ENCODE measurements at regions not wholly inside any gene's neighbourhood (a gene's known extent, or its start where the extent isn't known, plus 50 kb on each side); places are given as distances from the start of the nearest gene placed in this dataset.

DNA sequence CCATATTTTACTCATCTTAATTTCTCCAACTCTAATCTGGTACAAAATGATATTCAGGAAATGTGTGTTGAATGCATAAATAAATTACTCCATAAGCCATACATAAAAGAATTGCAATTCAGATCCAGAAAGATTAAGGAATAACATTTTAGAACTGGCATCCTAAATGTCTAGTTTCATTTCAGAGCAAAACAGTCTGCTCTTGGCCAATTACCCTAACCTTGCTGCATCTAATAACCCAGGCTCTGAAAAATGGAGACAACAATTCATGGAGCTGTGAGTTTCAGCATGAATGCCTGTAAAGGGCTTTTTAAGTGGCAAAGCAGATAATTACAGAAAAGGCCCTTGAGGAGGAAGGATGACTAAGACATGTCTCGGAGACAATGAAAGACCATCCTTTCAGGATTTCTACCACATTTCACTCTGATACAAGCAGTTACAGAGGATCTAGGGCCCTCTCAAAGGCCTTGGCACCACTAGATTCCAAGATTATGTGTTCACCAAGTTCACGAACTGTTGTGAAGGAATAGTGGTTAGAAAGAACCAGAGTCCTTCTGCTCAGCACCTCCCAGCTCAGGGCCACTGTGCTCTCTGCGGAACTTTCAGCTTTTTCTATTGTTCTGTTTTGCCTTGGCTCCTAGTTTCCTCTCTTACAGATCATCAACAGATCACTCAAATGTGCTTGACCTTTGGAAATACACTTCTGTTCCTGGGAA is 157.6 kb upstream of the BLID start:
- no peak for DNase-seq
- Histone ChIP-seq H3K9me3 (no peaks in the 10 kb centered on the region), H3K4me3 (no peak overlapping the region), H3K27ac (peak overlapping the region in 4 of 8 donors; percentile 2 to 19 (median 10)), H3K27me3 (replicated peaks in 1 of 7) (peaks cover 0 to 6% (median 0%) of the 10 kb centered on the region in 7 donors), H3K4me1 (peaks cover 0 to 12% (median 0%) of the 10 kb centered on the region in 6 donors), H3K36me3 (no peaks in the 10 kb centered on the region)
- TF ChIP-seq, protein P1, sequence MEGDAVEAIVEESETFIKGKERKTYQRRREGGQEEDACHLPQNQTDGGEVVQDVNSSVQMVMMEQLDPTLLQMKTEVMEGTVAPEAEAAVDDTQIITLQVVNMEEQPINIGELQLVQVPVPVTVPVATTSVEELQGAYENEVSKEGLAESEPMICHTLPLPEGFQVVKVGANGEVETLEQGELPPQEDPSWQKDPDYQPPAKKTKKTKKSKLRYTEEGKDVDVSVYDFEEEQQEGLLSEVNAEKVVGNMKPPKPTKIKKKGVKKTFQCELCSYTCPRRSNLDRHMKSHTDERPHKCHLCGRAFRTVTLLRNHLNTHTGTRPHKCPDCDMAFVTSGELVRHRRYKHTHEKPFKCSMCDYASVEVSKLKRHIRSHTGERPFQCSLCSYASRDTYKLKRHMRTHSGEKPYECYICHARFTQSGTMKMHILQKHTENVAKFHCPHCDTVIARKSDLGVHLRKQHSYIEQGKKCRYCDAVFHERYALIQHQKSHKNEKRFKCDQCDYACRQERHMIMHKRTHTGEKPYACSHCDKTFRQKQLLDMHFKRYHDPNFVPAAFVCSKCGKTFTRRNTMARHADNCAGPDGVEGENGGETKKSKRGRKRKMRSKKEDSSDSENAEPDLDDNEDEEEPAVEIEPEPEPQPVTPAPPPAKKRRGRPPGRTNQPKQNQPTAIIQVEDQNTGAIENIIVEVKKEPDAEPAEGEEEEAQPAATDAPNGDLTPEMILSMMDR (IDR thresholded peaks at IDR 0.05 in 8 of 11, conservative IDR thresholded peaks at IDR 0.05 in 3 of 11), result no peak
- TF ChIP-seq POLR2A (IDR thresholded peaks at IDR 0.05) (no peak), POLR2AphosphoS5 (IDR thresholded peaks at IDR 0.05) (no peak)
- 56 to 73% (median 65%) methylated on average over 3 of the region's 3 CpGs for WGBS, 5 donors
- intact Hi-C loops (cut with DNase I; ENCODE audit: low total_unique reads), result no loop called here

DNA sequence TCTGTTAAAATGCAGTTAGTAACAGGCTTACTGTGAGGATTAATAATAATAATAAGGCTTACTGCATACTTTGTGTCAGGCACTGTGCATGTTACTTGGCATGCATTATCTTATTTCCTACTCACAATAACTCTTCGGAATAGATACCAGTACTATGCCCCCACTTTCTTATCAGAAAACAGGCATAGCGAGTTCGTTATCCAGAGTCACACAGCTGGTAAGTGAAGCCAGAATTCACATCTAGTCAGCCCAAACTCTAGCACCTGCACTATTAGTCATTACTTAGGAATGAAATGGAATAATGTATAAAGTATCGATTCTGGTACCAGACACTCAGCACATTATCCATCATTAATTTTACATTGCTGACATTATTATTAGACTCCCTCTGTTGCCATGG is 155.7 kb upstream of the BLID start:
- Histone ChIP-seq H3K36me3 (no peaks in the 10 kb centered on the region), H3K4me3 (no peak overlapping the region), H3K4me1 (peaks cover 0 to 22% (median 8%) of the 10 kb centered on the region in 6 donors), H3K9me3 (no peaks in the 10 kb centered on the region), H3K27ac (no peak overlapping the region), H3K27me3 (replicated peaks in 1 of 7) (peaks cover 0 to 3% (median 0%) of the 10 kb centered on the region in 7 donors)
- intact Hi-C loops (cut with DNase I; ENCODE audit: low total_unique reads), result no loop called here
- no peak for DNase-seq
- TF ChIP-seq, protein P1 (IDR thresholded peaks at IDR 0.05 in 8 of 11, conservative IDR thresholded peaks at IDR 0.05 in 3 of 11), result no peak
- no peak for TF ChIP-seq POLR2AphosphoS5 (IDR thresholded peaks at IDR 0.05)
- TF ChIP-seq POLR2A (IDR thresholded peaks at IDR 0.05), result no peak
- 68 to 83% (median 79%) methylated on average over 4 of the region's 4 CpGs for WGBS, 5 donors

DNA sequence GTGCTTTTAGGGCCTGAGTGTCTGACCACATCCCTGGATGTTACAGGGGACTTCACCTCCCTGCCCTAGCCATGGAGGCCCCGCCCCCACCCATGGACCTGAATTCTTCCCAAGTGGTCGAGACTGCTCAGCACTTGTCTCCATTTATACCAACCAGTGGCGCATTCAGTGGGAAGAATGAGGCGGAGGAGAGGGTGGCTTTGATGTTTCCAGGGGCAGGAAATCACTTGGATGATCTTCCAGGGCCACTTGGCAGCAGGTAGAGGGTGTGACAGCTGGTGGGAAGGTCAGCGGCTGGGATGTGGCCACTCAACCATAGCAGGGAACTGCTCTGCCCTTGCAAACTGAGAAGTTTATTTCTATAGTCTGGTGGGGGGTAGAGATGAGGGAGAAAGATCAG is 155.1 kb upstream of the BLID start:
- H3K4me1 ChIP-seq, result peaks cover 0 to 25% (median 8%) of the 10 kb centered on the region in 6 donors
- peak in 2 of 3 donors; percentile 23 to 48 for TF ChIP-seq POLR2AphosphoS5 (IDR thresholded peaks at IDR 0.05)
- TF ChIP-seq, protein P1 (IDR thresholded peaks at IDR 0.05 in 8 of 11, conservative IDR thresholded peaks at IDR 0.05 in 3 of 11), result no peak
- intact Hi-C loops (cut with DNase I; ENCODE audit: low total_unique reads), result no loop called here

DNA sequence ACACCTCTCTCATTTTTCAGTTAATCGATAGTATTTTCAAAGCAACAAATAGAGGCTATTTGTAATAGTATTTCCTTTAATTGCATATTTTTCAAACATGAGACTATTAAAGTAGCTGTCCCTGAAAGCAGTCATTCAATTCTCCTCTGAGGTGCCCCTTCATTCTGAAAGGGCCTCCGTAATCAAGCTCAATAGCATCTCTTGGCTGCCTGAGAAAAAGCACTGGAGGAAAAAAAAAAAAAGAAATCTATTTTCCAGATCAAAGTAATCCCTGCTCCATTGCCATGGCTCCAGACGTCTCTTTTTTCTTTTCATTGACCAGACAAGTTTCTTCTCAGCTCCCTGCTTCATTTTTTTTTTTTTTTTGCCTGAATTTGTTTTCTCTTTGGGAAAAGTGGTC is 154.5 kb upstream of the BLID start:
- 82 to 94% (median 87%) methylated on average over 3 of the region's 3 CpGs for WGBS, 5 donors
- H3K9me3 ChIP-seq, result no peaks in the 10 kb centered on the region
- no peak overlapping the region for H3K4me3 ChIP-seq
- no peak for TF ChIP-seq POLR2AphosphoS5 (IDR thresholded peaks at IDR 0.05)
- no peak for TF ChIP-seq POLR2A (IDR thresholded peaks at IDR 0.05)
- TF ChIP-seq, protein P1 (IDR thresholded peaks at IDR 0.05 in 8 of 11, conservative IDR thresholded peaks at IDR 0.05 in 3 of 11), result no peak
- intact Hi-C loops (cut with DNase I; ENCODE audit: low total_unique reads), result no loop called here
- H3K27me3 ChIP-seq (replicated peaks in 1 of 7), result peaks cover 0 to 3% (median 0%) of the 10 kb centered on the region in 7 donors
- no peak overlapping the region for H3K27ac ChIP-seq
- H3K36me3 ChIP-seq, result no peaks in the 10 kb centered on the region
- H3K4me1 ChIP-seq, result peaks cover 0 to 25% (median 8%) of the 10 kb centered on the region in 6 donors
- DNase-seq, result no peak

More for the DNA sequence above, 155.1 kb upstream of the BLID start:
- H3K27ac ChIP-seq, result no peak overlapping the region
- H3K9me3 ChIP-seq, result no peaks in the 10 kb centered on the region
- 63 to 73% (median 69%) methylated on average over 5 of the region's 5 CpGs for WGBS, 5 donors
- H3K27me3 ChIP-seq (replicated peaks in 1 of 7), result peaks cover 0 to 3% (median 0%) of the 10 kb centered on the region in 7 donors
- no peak overlapping the region for H3K4me3 ChIP-seq
- H3K36me3 ChIP-seq, result no peaks in the 10 kb centered on the region
- no peak for DNase-seq
